AG09319 (cell line): ENCODE measurements at regions not wholly inside any gene's neighbourhood (a gene's known extent, or its start where the extent isn't known, plus 50 kb on each side); places are given as distances from the start of the nearest gene placed in this dataset.

Experiments used
- DNase-seq: peaks from one replicate; pipeline ENCODE4 v3.0.0-alpha.2; 2010; ENCODE audit warnings: low read depth; ENCODE audit errors: extremely low read depth
- TF ChIP-seq, protein P1 (sequence below): IDR thresholded peaks from 2 replicates; pipeline ENCODE4 v1.5.1; 2011; ENCODE audit warnings: low read depth, mild to moderate bottlenecking, inconsistent platforms, low read length, moderate library complexity

DNA sequence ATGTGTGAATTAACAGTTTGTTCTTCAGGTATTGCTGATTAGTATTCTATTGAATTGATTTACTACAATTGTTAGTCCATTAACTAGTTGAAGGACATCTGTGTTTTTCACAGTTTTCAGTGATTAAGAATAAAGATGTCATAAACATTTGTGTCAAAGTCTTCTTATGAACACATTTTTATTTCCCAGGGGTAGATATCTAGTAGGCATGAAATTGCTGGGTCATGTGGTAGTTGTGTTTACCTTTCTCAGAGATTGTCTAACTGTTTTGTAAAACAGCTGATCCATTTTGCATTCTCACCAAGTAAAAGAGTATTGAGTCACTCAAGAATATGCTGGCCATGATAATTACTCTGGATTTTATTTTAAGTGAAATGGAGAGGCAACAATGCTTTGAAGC lies 1145.3 kb downstream of the FSCB start:
- TF ChIP-seq, protein P1, sequence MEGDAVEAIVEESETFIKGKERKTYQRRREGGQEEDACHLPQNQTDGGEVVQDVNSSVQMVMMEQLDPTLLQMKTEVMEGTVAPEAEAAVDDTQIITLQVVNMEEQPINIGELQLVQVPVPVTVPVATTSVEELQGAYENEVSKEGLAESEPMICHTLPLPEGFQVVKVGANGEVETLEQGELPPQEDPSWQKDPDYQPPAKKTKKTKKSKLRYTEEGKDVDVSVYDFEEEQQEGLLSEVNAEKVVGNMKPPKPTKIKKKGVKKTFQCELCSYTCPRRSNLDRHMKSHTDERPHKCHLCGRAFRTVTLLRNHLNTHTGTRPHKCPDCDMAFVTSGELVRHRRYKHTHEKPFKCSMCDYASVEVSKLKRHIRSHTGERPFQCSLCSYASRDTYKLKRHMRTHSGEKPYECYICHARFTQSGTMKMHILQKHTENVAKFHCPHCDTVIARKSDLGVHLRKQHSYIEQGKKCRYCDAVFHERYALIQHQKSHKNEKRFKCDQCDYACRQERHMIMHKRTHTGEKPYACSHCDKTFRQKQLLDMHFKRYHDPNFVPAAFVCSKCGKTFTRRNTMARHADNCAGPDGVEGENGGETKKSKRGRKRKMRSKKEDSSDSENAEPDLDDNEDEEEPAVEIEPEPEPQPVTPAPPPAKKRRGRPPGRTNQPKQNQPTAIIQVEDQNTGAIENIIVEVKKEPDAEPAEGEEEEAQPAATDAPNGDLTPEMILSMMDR, result no peak
- no peak for DNase-seq

DNA sequence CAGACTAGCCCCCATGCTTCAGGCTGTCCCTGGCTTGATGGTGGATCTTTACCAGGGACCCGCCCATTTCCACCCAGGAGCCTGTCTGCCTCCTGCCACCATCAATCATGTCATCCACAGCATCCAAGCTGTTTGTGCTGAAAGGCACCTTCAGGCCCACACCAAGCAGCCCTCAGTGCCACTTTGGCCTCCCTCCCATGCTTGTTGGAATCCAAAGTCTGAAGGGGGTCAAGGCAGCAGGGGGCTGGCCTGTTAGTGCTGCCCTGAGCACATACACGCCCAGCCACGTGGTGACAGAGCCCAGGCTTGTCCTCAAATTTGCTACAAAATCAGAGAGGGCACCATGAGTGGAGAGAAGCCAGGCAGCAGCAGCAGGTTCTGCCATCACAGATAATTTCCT lies 1146.8 kb downstream of the FSCB start:
- DNase-seq, result no peak
- TF ChIP-seq, protein P1, result no peak

DNA sequence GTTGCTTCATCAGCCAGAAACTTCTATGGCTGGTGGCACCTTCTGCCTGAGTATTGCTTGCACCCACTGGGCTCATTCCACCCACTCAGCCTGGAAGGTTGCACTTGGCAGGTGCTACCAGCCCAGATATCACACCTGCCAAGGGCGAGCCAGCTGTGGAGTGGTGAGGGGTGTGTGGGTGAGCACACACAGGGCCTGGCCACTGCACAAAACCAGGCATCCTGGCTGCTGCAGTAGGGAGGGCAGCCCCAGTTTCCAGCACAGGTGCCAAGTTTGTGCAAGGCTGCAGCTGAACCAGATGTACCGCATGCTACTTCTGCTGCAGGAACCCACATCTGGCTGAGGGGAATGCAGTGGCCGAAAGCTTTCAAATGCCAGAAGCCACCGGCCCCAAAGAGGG lies 1147.8 kb downstream of the FSCB start:
- TF ChIP-seq, protein P1, result no peak
- no peak for DNase-seq

DNA sequence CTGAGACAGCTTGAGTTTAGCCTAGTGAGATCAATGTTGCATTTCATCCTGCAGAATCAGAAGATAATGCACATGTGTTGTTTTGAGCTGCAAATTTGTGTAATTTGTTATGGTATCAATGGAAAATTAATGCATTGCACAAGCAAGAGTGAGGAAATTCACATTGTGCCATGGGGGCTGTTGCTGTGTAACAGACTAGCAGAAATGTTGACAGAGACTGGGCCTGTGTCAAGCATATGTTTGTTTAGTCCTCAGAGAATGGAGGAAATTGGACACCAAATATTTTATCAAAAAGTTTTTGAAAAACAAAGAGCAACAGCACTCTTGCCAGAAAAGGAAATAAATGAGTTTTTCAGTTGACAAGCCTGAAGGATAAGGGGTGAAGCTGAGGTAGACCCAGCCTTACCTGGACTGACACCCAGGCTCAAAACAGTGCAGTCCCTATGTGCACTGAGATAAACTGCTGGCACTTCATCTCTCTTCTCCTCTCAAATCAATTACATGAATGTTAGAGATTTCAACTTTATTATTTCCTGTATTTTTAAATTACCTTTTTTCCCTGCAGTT lies 1150.0 kb downstream of the FSCB start:
- no peak for DNase-seq
- TF ChIP-seq, protein P1, result no peak

DNA sequence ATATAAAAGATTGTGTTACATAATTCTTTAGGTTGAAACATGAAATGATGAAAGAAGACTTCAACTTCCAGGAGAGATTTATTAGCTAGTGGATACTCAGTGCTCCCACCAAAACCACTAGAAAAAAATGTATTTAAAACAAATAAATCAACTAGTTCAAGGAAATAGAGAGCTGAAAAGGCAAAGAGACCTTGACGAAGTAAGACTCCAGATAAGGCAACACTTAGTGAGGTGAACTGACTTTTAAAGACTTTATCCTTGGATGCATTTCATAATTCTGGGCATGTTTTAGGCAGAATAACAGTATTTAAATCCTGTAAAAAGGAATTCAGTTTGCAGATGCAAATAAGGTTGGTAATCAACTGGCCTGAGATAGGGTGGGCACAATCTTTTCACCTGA lies 1150.7 kb downstream of the FSCB start:
- no peak for DNase-seq
- TF ChIP-seq, protein P1, result no peak

DNA sequence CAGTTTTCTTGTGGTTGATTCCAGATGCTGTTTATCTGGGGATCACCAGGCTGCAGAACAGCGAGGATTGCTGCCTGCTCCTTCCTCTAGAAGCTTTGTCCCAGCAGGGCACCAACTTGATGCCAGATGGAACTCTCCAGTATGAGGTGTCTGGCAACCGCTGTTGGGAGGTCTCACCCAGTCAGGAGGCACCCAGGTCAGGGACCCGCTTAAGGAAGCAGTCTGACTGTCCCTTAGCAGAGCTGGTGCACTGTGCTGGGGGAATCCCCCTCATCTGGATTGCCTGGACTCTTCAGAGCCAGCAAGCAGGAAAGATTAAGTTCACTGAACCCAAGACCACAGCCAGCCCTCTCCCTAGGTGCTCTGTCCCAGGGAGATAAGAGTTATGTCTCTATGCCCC lies 1165.2 kb downstream of the FSCB start:
- TF ChIP-seq, protein P1, result no peak
- no peak for DNase-seq

DNA sequence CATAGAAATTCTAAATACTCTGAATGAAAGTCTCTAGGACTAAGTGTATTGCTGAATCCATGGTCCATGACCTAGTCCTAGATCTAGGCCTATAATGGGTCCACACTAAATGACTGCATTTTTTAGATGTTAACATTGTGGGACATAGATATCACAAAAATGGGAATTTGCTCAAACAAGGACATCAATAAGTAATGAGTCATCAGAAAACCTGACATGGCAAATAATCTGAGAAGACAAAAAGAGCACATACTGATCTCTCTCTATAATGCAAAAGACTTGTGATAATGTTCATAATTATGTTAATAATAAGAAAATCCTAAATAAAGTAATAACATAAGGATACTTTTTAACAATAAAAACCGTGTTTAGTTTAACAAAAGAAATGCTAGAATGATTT lies 1168.4 kb downstream of the FSCB start:
- TF ChIP-seq, protein P1, result no peak
- no peak for DNase-seq
